ENCODE measurements at regions not wholly inside any gene's neighbourhood (a gene's known extent, or its start where the extent isn't known, plus 50 kb on each side); places are given as distances from the start of the nearest gene placed in this dataset.

DNA sequence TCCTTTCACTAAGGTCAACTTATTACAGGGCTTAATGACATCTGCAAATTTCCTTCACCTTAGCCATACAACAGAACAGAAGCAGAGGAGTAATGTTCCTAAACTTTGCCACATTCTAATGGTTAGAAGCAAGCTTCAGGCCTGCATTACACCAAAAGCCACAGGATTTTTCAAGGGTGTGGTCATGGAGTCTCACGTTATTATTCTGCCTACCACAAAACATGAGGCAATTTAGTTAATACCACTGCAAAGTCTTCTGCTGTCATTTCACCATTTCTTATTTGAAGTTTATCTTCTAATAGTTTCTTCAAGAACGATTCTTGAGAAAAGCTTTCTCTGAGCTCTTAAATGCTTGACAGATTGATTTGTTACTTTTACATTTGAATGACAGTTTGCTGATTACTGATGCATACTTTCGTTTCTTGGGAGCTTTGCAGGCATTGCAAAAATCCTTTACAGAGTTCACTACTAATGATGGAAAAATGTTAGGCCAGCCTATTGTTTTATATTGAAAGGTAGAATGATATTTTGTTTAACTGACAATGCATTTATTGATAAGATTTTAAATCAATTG is 1257.1 kb downstream of the NSUN3 start:
- Histone ChIP-seq H3K4me2 (ENCODE audit: low read length) (no peak overlapping the region), H3K9me2 (ENCODE audit: insufficient read depth) (no peaks in the 10 kb centered on the region), H3K9ac (ENCODE audit: low read length) (no peak overlapping the region), H4K20me1 (ENCODE audit: insufficient read depth) (no peaks in the 10 kb centered on the region), H3K36me3 (ENCODE audit: control insufficient read depth in 1 of 2, insufficient read depth in 2 of 2, low read length in 2 of 2) (no peaks in the 10 kb centered on the region), H3K4me3 (replicated peaks in 1 of 2; ENCODE audit: low read depth in 1 of 2, low read length in 2 of 2) (no peak overlapping the region), H3K27ac (ENCODE audit: low read depth, low read length) (no peak overlapping the region), H3K4me1 (ENCODE audit: control insufficient read depth in 1 of 2, insufficient read depth in 2 of 2, low read length in 2 of 2) (no peaks in the 10 kb centered on the region), H3K27me3 (ENCODE audit: insufficient read depth, low read length) (no peaks in the 10 kb centered on the region), H2AFZ (ENCODE audit: low read depth, low read length, poor library complexity, severe bottlenecking) (no peak overlapping the region), H3K79me2 (ENCODE audit: insufficient read depth, low read length) (no peaks in the 10 kb centered on the region), H3K9me3 (ENCODE audit: control insufficient read depth in 1 of 2, insufficient read depth in 1 of 2, low read depth in 1 of 2, low read length in 2 of 2) (peaks cover 5 to 19% of the 10 kb centered on the region in 2 experiments; a peak in 1 of 4 replicates)
- BruUV-seq (replicated peaks) = no TSS peak
- ATAC-seq (no peak), DNase-seq (ENCODE audit: low read depth, low spot score) (no peak)
- TF ChIP-seq RAD21 (IDR thresholded peaks at IDR 0.05; ENCODE audit: low read depth) = no peak
- intact Hi-C loops (cut with micrococcal nuclease) = no loop called here
- RAD21 ChIA-PET (ENCODE audit: low non-redundant PET in 1 of 2, low total read pairs in 2 of 2, uncharacterized antibody in 2 of 2, unreplicated experiment in 2 of 2) = no interaction called here
- CTCF ChIA-PET = no interaction called here
- POLR2A ChIA-PET = no interaction called here

DNA sequence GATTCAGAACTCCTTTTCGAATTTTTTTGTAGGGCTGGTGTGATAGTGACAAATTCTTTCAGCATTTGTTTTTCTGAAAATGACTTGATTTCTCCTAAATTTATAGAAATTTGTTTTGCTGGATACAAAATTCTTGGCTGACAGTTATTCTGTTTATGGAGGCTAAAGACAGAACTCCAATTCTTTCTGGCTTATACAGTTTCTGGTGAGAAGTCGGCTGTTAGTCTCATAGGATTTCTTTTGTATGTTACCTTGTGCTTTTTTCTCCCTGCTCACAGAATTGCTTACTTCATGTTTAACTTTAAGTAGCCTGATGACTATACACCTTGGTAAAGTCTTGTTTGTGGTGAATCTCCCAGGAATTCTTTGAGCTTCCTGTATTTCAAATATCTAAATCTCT is 1264.6 kb downstream of the NSUN3 start:
- H3K4me2 ChIP-seq (ENCODE audit: low read length) = no peak overlapping the region
- TF ChIP-seq ZNF274 (IDR thresholded peaks at IDR 0.05; ENCODE audit: low read depth, low read length) = no peak
- no peak for TF ChIP-seq ELF1 (IDR thresholded peaks at IDR 0.05; ENCODE audit: borderline replicate concordance, low read depth)
- TF ChIP-seq SIN3A (IDR thresholded peaks at IDR 0.05; ENCODE audit: low read depth) = no peak
- no peak for TF ChIP-seq SP1 (IDR thresholded peaks at IDR 0.05; ENCODE audit: low read depth)
- H3K27me3 ChIP-seq (ENCODE audit: insufficient read depth, low read length) = no peaks in the 10 kb centered on the region
- no peak overlapping the region for H3K4me3 ChIP-seq (replicated peaks in 1 of 2; ENCODE audit: low read depth in 1 of 2, low read length in 2 of 2)
- H4K20me1 ChIP-seq (ENCODE audit: insufficient read depth) = no peaks in the 10 kb centered on the region
- H3K27ac ChIP-seq (ENCODE audit: low read depth, low read length) = no peak overlapping the region
- ATAC-seq = no peak
- no peak overlapping the region for H2AFZ ChIP-seq (ENCODE audit: low read depth, low read length, poor library complexity, severe bottlenecking)
- DNase-seq (ENCODE audit: low read depth, low spot score) = no peak
- POLR2A ChIA-PET = no interaction called here
- no peaks in the 10 kb centered on the region for H3K36me3 ChIP-seq (ENCODE audit: control insufficient read depth in 1 of 2, insufficient read depth in 2 of 2, low read length in 2 of 2)
- RAD21 ChIA-PET (ENCODE audit: low non-redundant PET in 1 of 2, low total read pairs in 2 of 2, uncharacterized antibody in 2 of 2, unreplicated experiment in 2 of 2) = no interaction called here
- no TSS peak for BruUV-seq (replicated peaks)
- intact Hi-C loops (cut with micrococcal nuclease) = no loop called here
- CTCF ChIA-PET = no interaction called here
- H3K9ac ChIP-seq (ENCODE audit: low read length) = no peak overlapping the region
- no peaks in the 10 kb centered on the region for H3K4me1 ChIP-seq (ENCODE audit: control insufficient read depth in 1 of 2, insufficient read depth in 2 of 2, low read length in 2 of 2)
- peaks cover 0 to 23% of the 10 kb centered on the region in 2 experiments; a peak in 2 of 4 replicates for H3K9me3 ChIP-seq (ENCODE audit: control insufficient read depth in 1 of 2, insufficient read depth in 1 of 2, low read depth in 1 of 2, low read length in 2 of 2)
- H3K79me2 ChIP-seq (ENCODE audit: insufficient read depth, low read length) = no peaks in the 10 kb centered on the region
- H3K9me2 ChIP-seq (ENCODE audit: insufficient read depth) = no peaks in the 10 kb centered on the region
